GM12878 (cell line): ENCODE measurements at regions not wholly inside any gene's neighbourhood (a gene's known extent, or its start where the extent isn't known, plus 50 kb on each side); places are given as distances from the start of the nearest gene placed in this dataset.

ENCODE experiments used
- ATAC-seq: fragments of 200-7000 bp; cut with Tn5 transposase; 3 replicates; pipeline ENCODE4 v1.9.1; 2020; ENCODE audit warnings: mild to moderate bottlenecking, moderate library complexity
- BruUV-seq: library from RNA; stranded (reverse); fragments of 400-500 nt; replicated peaks from 2 replicates; lab custom pipeline; 2021; lab: Mats Ljungman, UMichigan
- CTCF ChIA-PET: fragments of 300-600 bp; sonication (Branson Sonifier 250); formaldehyde crosslinking; extraction: SDS; loops from one replicate; lab custom pipeline; 2021; ENCODE audit warnings: inconsistent platforms; lab: Yijun Ruan, JAX
- POLR2A ChIA-PET: fragments of 350-600 bp; formaldehyde crosslinking; extraction: SDS; loops from one replicate; lab custom pipeline; 2021; ENCODE audit warnings: inconsistent platforms; lab: Charles Lee
- RAD21 ChIA-PET: fragments of 300-600 bp; sonication (Branson Sonifier 250); formaldehyde crosslinking; loops from one replicate; lab custom pipeline; 2023; ENCODE audit warnings: antibody characterized with exemption; ENCODE audit not compliant: unreplicated experiment; lab: Charles Lee
- SMC1A ChIA-PET: fragments of 300-600 bp; sonication (Branson Sonifier 250); formaldehyde crosslinking; loops from one replicate; lab custom pipeline; 2023; ENCODE audit not compliant: unreplicated experiment, uncharacterized antibody; lab: Charles Lee
- DNase-seq: peaks from one replicate; pipeline ENCODE4 v3.0.0-alpha.2; 2011; ENCODE audit warnings: low read depth, low spot score
- FAIRE-seq: peaks from 3 replicates; lab custom pipeline; 2011; peaks lifted over from hg19 to GRCh38; lab: Jason Lieb, UNC
- H2AFZ ChIP-seq: 2 replicates; pipeline ENCODE4 v1.6.0; 2011; ENCODE audit warnings: low read depth, low read length, control low read depth; ENCODE audit not compliant: control insufficient read depth
- H3K27ac ChIP-seq: 2 replicates; pipeline ENCODE4 v1.5.1; 2011; ENCODE audit warnings: control low read depth; ENCODE audit not compliant: control insufficient read depth, insufficient read depth
- H3K27me3 ChIP-seq, 2 experiments: replicated peaks in 1 of 2; 2 replicates each; pipeline versions ENCODE4 v1.6.0 to v1.6.1; 2011; ENCODE audit warnings: low read length in 1 of 2; ENCODE audit not compliant: control insufficient read depth in 2 of 2, insufficient read depth in 2 of 2
- H3K36me3 ChIP-seq, 2 experiments: 2 replicates each; pipeline ENCODE4 v1.5.1; 2011; ENCODE audit warnings: low read length in 1 of 2; ENCODE audit not compliant: control insufficient read depth in 2 of 2, insufficient read depth in 2 of 2
- H3K4me1 ChIP-seq: 2 replicates; pipeline ENCODE4 v1.6.1; 2011; ENCODE audit warnings: mild to moderate bottlenecking, low read length, moderate library complexity, mixed read lengths; ENCODE audit not compliant: control insufficient read depth, insufficient read depth
- H3K4me2 ChIP-seq: 2 replicates; pipeline ENCODE4 v1.6.0; 2011; ENCODE audit warnings: control low read depth; ENCODE audit not compliant: control insufficient read depth, insufficient read depth
- H3K4me3 ChIP-seq: fragments of 200-600 bp; sonication (generic); 2 replicates; pipeline ENCODE4 v1.5.1; 2016
- H3K79me2 ChIP-seq: 2 replicates; pipeline ENCODE4 v1.6.0; 2011; ENCODE audit warnings: low read length; ENCODE audit not compliant: control insufficient read depth, insufficient read depth
- H3K9ac ChIP-seq: 2 replicates; pipeline ENCODE4 v1.8.0; 2011; ENCODE audit warnings: low read length, control low read depth, mixed read lengths; ENCODE audit not compliant: control insufficient read depth, insufficient read depth
- H3K9me3 ChIP-seq: replicated peaks from 3 replicates; pipeline ENCODE4 v1.5.1; 2011; ENCODE audit warnings: mild to moderate bottlenecking, low read length; ENCODE audit not compliant: control insufficient read depth, insufficient read depth
- H4K20me1 ChIP-seq: 2 replicates; pipeline ENCODE4 v1.6.0; 2011; ENCODE audit not compliant: control insufficient read depth, insufficient read depth
- CBFB ChIP-seq: IDR thresholded peaks from 2 replicates; pipeline ENCODE4 v1.6.1; 2016; ENCODE audit warnings: antibody characterized with exemption, low read depth
- E2F4 ChIP-seq: IDR thresholded peaks from 2 replicates; pipeline ENCODE4 v1.6.1; 2012; ENCODE audit warnings: low read depth, low read length, improper control_type of control experiment
- E2F8 ChIP-seq: fragments of 450-650 bp; IDR thresholded peaks from 2 replicates; pipeline ENCODE4 v1.6.1; 2018; ENCODE audit warnings: mild to moderate bottlenecking, low read depth, moderate library complexity; ENCODE audit not compliant: partially characterized antibody
- ELK1 ChIP-seq: IDR thresholded peaks from 2 replicates; pipeline ENCODE4 v1.6.1; 2012; ENCODE audit warnings: low read depth, low read length, improper control_type of control experiment
- ESRRA ChIP-seq: IDR thresholded peaks from 2 replicates; pipeline ENCODE4 v1.6.1; 2012; ENCODE audit warnings: mild to moderate bottlenecking, low read length, improper control_type of control experiment
- JUND ChIP-seq: IDR thresholded peaks from 2 replicates; pipeline ENCODE4 v1.6.1; 2012; ENCODE audit warnings: low read depth, mild to moderate bottlenecking, low read length, improper control_type of control experiment, moderate library complexity
- PBX3 ChIP-seq: IDR thresholded peaks from 2 replicates; pipeline ENCODE4 v1.6.1; 2011; ENCODE audit warnings: mild to moderate bottlenecking, low read depth, low read length, moderate library complexity; ENCODE audit not compliant: insufficient replicate concordance
- POLR2A ChIP-seq: IDR thresholded peaks from 2 replicates; pipeline ENCODE4 v1.6.1; 2011; ENCODE audit warnings: low read depth, mild to moderate bottlenecking, low read length
- POU2F2 ChIP-seq: IDR thresholded peaks from 3 replicates; pipeline ENCODE4 v1.6.1; 2011; ENCODE audit warnings: low read depth, mild to moderate bottlenecking, low read length, borderline replicate concordance
- RB1 ChIP-seq: fragments of 450-650 bp; formaldehyde crosslinking; IDR thresholded peaks from 2 replicates; pipeline ENCODE4 v1.6.1; 2017; ENCODE audit warnings: mild to moderate bottlenecking, borderline replicate concordance
- SUZ12 ChIP-seq: fragments of 200-600 bp; sonication (generic); IDR thresholded peaks from one replicate; pipeline ENCODE4 v1.6.1; 2018; ENCODE audit warnings: antibody characterized with exemption, mild to moderate bottlenecking; ENCODE audit not compliant: unreplicated experiment
- ZNF24 ChIP-seq: fragments of 450-650 bp; IDR thresholded peaks from 2 replicates; pipeline ENCODE4 v1.6.1; 2017; ENCODE audit warnings: antibody characterized with exemption, mild to moderate bottlenecking
- WGBS: methylation state at CpG from one replicate; pipeline ENCODE4 v1.1.6; 2016; ENCODE audit warnings: low lambda C conversion rate; ENCODE audit not compliant: insufficient replicate concordance, insufficient coverage; ENCODE audit errors: missing lambda C conversion rate; 5-methylcytosine and 5-hydroxymethylcytosine counted together
- in situ Hi-C: fragments of 300-500 bp; cut with MboI; formaldehyde crosslinking; loops from 9 replicates; pipeline ENCODE4 v1.14.3; 2018; ENCODE audit warnings: mixed read lengths
- intact Hi-C: fragments of 100-400 bp; cut with micrococcal nuclease; formaldehyde crosslinking; loops from one replicate; pipeline ENCODE4 v1.14.2; 2022; ENCODE audit not compliant: unreplicated experiment

GRCh38 chr14:40464531-40464930, 1032.3 kb upstream of the FBXO33 start:
- CTCF ChIA-PET = no interaction called here
- Histone ChIP-seq H3K4me2 (no peak overlapping the region), H3K4me3 (no peak overlapping the region), H3K9me3 (no peaks in the 10 kb centered on the region), H4K20me1 (no peaks in the 10 kb centered on the region), H3K4me1 (no peaks in the 10 kb centered on the region), H3K9ac (no peak overlapping the region), H3K79me2 (no peaks in the 10 kb centered on the region), H2AFZ (no peak overlapping the region), H3K27me3 (no peaks in the 10 kb centered on the region), H3K27ac (no peak overlapping the region), H3K36me3 (no peaks in the 10 kb centered on the region)
- FAIRE-seq (no peak), ATAC-seq (no peak), DNase-seq (no peak)
- BruUV-seq = no TSS peak
- SMC1A ChIA-PET = no interaction called here
- intact Hi-C loops (no loop called here), in situ Hi-C loops (no loop called here)
- RAD21 ChIA-PET = no interaction called here
- no peak for TF ChIP-seq PBX3
- TF ChIP-seq SUZ12 = no peak
- TF ChIP-seq POU2F2 = no peak
- TF ChIP-seq POLR2A = no peak
- no peak for TF ChIP-seq CBFB
- no peak for TF ChIP-seq ELK1
- TF ChIP-seq JUND = no peak
- no peak for TF ChIP-seq ZNF24
- TF ChIP-seq ESRRA = no peak
- TF ChIP-seq RB1 = no peak
- no peak for TF ChIP-seq E2F8
- TF ChIP-seq E2F4 = no peak
- WGBS = 94% methylated on average over 2 of the region's 2 CpGs
- POLR2A ChIA-PET = no interaction called here
